H1 (cell line): ENCODE measurements at regions not wholly inside any gene's neighbourhood (a gene's known extent, or its start where the extent isn't known, plus 50 kb on each side); places are given as distances from the start of the nearest gene placed in this dataset.

Experiments
- CHD7 ChIP-seq: fragments of 300-600 bp; sonication (generic); IDR thresholded peaks from 2 replicates; pipeline ENCODE4 v1.7.1; 2012; ENCODE audit warnings: low read length, moderate library complexity, mild to moderate bottlenecking, inconsistent platforms; ENCODE audit not compliant: insufficient replicate concordance
- HDAC2 ChIP-seq, 2 experiments: fragments of 300-600 bp in 1 of 2; sonication (generic) in 1 of 2; IDR thresholded peaks; 2 replicates each; pipeline ENCODE4 v1.6.1; 2011 to 2012; ENCODE audit warnings: low read depth in 2 of 2, low read length in 2 of 2, mild to moderate bottlenecking in 2 of 2, moderate library complexity in 2 of 2, borderline replicate concordance in 1 of 2, inconsistent platforms in 1 of 2
- ZNF274 ChIP-seq: IDR thresholded peaks from 2 replicates; pipeline ENCODE4 v1.7.0; 2012; ENCODE audit warnings: low read length, borderline replicate concordance; ENCODE audit errors: extremely low read depth

- TF ChIP-seq CHD7: no peak
- no peak for TF ChIP-seq HDAC2 (IDR thresholded peaks at IDR 0.05; ENCODE audit: borderline replicate concordance in 1 of 2, low read depth in 2 of 2, low read length in 2 of 2)
- no peak for TF ChIP-seq ZNF274
These were observed 185.8 kb downstream of the BRD1 start (continued) for GRCh38 chr22:49641770-49642313.
